ENCODE measurements at regions not wholly inside any gene's neighbourhood (a gene's known extent, or its start where the extent isn't known, plus 50 kb on each side); places are given as distances from the start of the nearest gene placed in this dataset.

GRCh38 chr2:114331934-114332333 is 110.5 kb upstream of the DPP10 start:
- no peak for DNase-seq (ENCODE audit: extremely low read depth, insufficient read length)
- Histone ChIP-seq H3K4me3 (replicated peaks; ENCODE audit: low read depth, low read length) (no peak overlapping the region), H3K36me3 (ENCODE audit: control insufficient read depth, insufficient read depth, low read length) (no peaks in the 10 kb centered on the region), H3K27me3 (replicated peaks; ENCODE audit: control insufficient read depth, insufficient read depth, low read length) (no peaks in the 10 kb centered on the region)
- TF ChIP-seq CTCF (IDR thresholded peaks at IDR 0.05; ENCODE audit: insufficient read depth, low read length, poor library complexity, severe bottlenecking), result no peak

GRCh38 chr2:114345246-114345645 is 97.2 kb upstream of the DPP10 start:
- Histone ChIP-seq H3K27me3 (replicated peaks; ENCODE audit: control insufficient read depth, insufficient read depth, low read length) (no peaks in the 10 kb centered on the region), H3K4me3 (replicated peaks; ENCODE audit: low read depth, low read length) (no peak overlapping the region), H3K36me3 (ENCODE audit: control insufficient read depth, insufficient read depth, low read length) (no peaks in the 10 kb centered on the region)
- DNase-seq (ENCODE audit: extremely low read depth, insufficient read length), result no peak
- TF ChIP-seq CTCF (IDR thresholded peaks at IDR 0.05; ENCODE audit: insufficient read depth, low read length, poor library complexity, severe bottlenecking), result no peak

- DNase-seq (ENCODE audit: extremely low read depth, insufficient read length), result no peak
- Histone ChIP-seq H3K4me3 (replicated peaks; ENCODE audit: low read depth, low read length) (no peak overlapping the region), H3K27me3 (replicated peaks; ENCODE audit: control insufficient read depth, insufficient read depth, low read length) (no peaks in the 10 kb centered on the region), H3K36me3 (ENCODE audit: control insufficient read depth, insufficient read depth, low read length) (no peaks in the 10 kb centered on the region)
- no peak for TF ChIP-seq CTCF (IDR thresholded peaks at IDR 0.05; ENCODE audit: insufficient read depth, low read length, poor library complexity, severe bottlenecking)
Observed at GRCh38 chr2:114346658-114347057, 95.8 kb upstream of the DPP10 start.

- no peak for TF ChIP-seq CTCF (IDR thresholded peaks at IDR 0.05; ENCODE audit: insufficient read depth, low read length, poor library complexity, severe bottlenecking)
Observed at GRCh38 chr2:114350186-114350725, 92.2 kb upstream of the DPP10 start.

GRCh38 chr2:114352988-114353387 is 89.5 kb upstream of the DPP10 start:
- H3K27me3 ChIP-seq (replicated peaks; ENCODE audit: control insufficient read depth, insufficient read depth, low read length), result no peaks in the 10 kb centered on the region
- no peaks in the 10 kb centered on the region for H3K36me3 ChIP-seq (ENCODE audit: control insufficient read depth, insufficient read depth, low read length)
- no peak overlapping the region for H3K4me3 ChIP-seq (replicated peaks; ENCODE audit: low read depth, low read length)
- no peak for DNase-seq (ENCODE audit: extremely low read depth, insufficient read length)
- TF ChIP-seq CTCF (IDR thresholded peaks at IDR 0.05; ENCODE audit: insufficient read depth, low read length, poor library complexity, severe bottlenecking), result no peak

More at GRCh38 chr2:114350186-114350725, 92.2 kb upstream of the DPP10 start:
- DNase-seq (ENCODE audit: extremely low read depth, insufficient read length), result no peak
- Histone ChIP-seq H3K36me3 (ENCODE audit: control insufficient read depth, insufficient read depth, low read length) (no peaks in the 10 kb centered on the region), H3K4me3 (replicated peaks; ENCODE audit: low read depth, low read length) (no peak overlapping the region), H3K27me3 (replicated peaks; ENCODE audit: control insufficient read depth, insufficient read depth, low read length) (no peaks in the 10 kb centered on the region)

- Histone ChIP-seq H3K27me3 (replicated peaks; ENCODE audit: control insufficient read depth, insufficient read depth, low read length) (no peaks in the 10 kb centered on the region), H3K36me3 (ENCODE audit: control insufficient read depth, insufficient read depth, low read length) (no peaks in the 10 kb centered on the region), H3K4me3 (replicated peaks; ENCODE audit: low read depth, low read length) (no peak overlapping the region)
- no peak for DNase-seq (ENCODE audit: extremely low read depth, insufficient read length)
- TF ChIP-seq CTCF (IDR thresholded peaks at IDR 0.05; ENCODE audit: insufficient read depth, low read length, poor library complexity, severe bottlenecking), result no peak
Observed at GRCh38 chr2:114354199-114354598, 88.2 kb upstream of the DPP10 start.

Data from GM06990 (cell line).